Thoracic aorta (tissue), 2 donors: ENCODE measurements at regions not wholly inside any gene's neighbourhood (a gene's known extent, or its start where the extent isn't known, plus 50 kb on each side); places are given as distances from the start of the nearest gene placed in this dataset.

ENCODE experiments used
- ATAC-seq: fragments of 150-250 bp; one replicate; pipeline ENCODE4 v1.8.0; 2017; ENCODE audit warnings: low read depth; ENCODE audit not compliant: insufficient number of reproducible peaks, low FRiP score
- DNase-seq: peaks from one replicate; pipeline ENCODE4 v3.0.0-alpha.2; 2020; ENCODE audit warnings: low spot score
- H3K27ac ChIP-seq, 2 donors: fragments of 200-600 bp; sonication (generic); 1 replicate in 1 of 2; 2 replicates in 1 of 2; pipeline ENCODE4 v1.5.1; 2016; ENCODE audit warnings: mild to moderate bottlenecking in 2 of 2, moderate library complexity in 2 of 2
- H3K27me3 ChIP-seq: fragments of 200-600 bp; sonication (generic); replicated peaks from 2 replicates; pipeline ENCODE4 v1.6.0; 2016; ENCODE audit warnings: mild to moderate bottlenecking; ENCODE audit not compliant: insufficient read depth
- H3K36me3 ChIP-seq: fragments of 200-600 bp; sonication (generic); one replicate; pipeline ENCODE4 v1.5.1; 2016
- H3K4me1 ChIP-seq, 2 donors: fragments of 200-600 bp; sonication (generic); 1 replicate in 1 of 2; 2 replicates in 1 of 2; pipeline versions ENCODE4 v1.5.1 to v1.6.0; 2016; ENCODE audit warnings: low read depth in 2 of 2, mild to moderate bottlenecking in 1 of 2; ENCODE audit not compliant: control insufficient read depth in 1 of 2
- H3K4me3 ChIP-seq: fragments of 200-600 bp; sonication (generic); 2 replicates; pipeline ENCODE4 v1.5.1; 2016; ENCODE audit warnings: mild to moderate bottlenecking
- H3K9me3 ChIP-seq: fragments of 200-600 bp; sonication (generic); 2 replicates; pipeline ENCODE4 v1.5.1; 2016
- CTCF ChIP-seq: fragments of 200-600 bp; sonication (generic); IDR thresholded peaks from one replicate; pipeline ENCODE4 v1.5.1; 2019; ENCODE audit warnings: antibody characterized with exemption

GRCh38 chr17:36731811-36732210 lies 130.4 kb downstream of the MRM1 start:
- Histone ChIP-seq H3K27ac (no peak overlapping the region), H3K9me3 (no peaks in the 10 kb centered on the region), H3K36me3 (no peaks in the 10 kb centered on the region), H3K4me3 (no peak overlapping the region), H3K27me3 (no peaks in the 10 kb centered on the region), H3K4me1 (no peaks in the 10 kb centered on the region)
- DNase-seq (no peak), ATAC-seq (no peak)
- no peak for TF ChIP-seq CTCF

- Histone ChIP-seq H3K27me3 (no peaks in the 10 kb centered on the region), H3K36me3 (no peaks in the 10 kb centered on the region), H3K9me3 (no peaks in the 10 kb centered on the region), H3K4me1 (no peaks in the 10 kb centered on the region), H3K27ac (no peak overlapping the region), H3K4me3 (no peak overlapping the region)
- DNase-seq (no peak), ATAC-seq (no peak)
- TF ChIP-seq CTCF, result no peak
These were observed 131.0 kb downstream of the MRM1 start for GRCh38 chr17:36732351-36732750.

GRCh38 chr17:36736201-36737156 lies 135.1 kb downstream of the MRM1 start:
- H3K36me3 ChIP-seq, result no peaks in the 10 kb centered on the region
- no peaks in the 10 kb centered on the region for H3K4me1 ChIP-seq

GRCh38 chr17:36739208-36739607 lies 137.8 kb downstream of the MRM1 start:
- Histone ChIP-seq H3K27me3 (no peaks in the 10 kb centered on the region), H3K9me3 (no peaks in the 10 kb centered on the region), H3K4me1 (no peaks in the 10 kb centered on the region), H3K36me3 (no peaks in the 10 kb centered on the region), H3K4me3 (no peak overlapping the region), H3K27ac (no peak overlapping the region)
- DNase-seq (no peak), ATAC-seq (no peak)
- no peak for TF ChIP-seq CTCF

More at GRCh38 chr17:36736201-36737156, 135.1 kb downstream of the MRM1 start:
- H3K27me3 ChIP-seq, result no peaks in the 10 kb centered on the region
- no peak overlapping the region for H3K27ac ChIP-seq
- ATAC-seq (no peak), DNase-seq (no peak)
- H3K4me3 ChIP-seq, result no peak overlapping the region
- no peak for TF ChIP-seq CTCF
- no peaks in the 10 kb centered on the region for H3K9me3 ChIP-seq

- no peak overlapping the region for H3K4me3 ChIP-seq
- no peaks in the 10 kb centered on the region for H3K4me1 ChIP-seq
- H3K9me3 ChIP-seq, result no peaks in the 10 kb centered on the region
- no peaks in the 10 kb centered on the region for H3K27me3 ChIP-seq
- no peak for ATAC-seq
- TF ChIP-seq CTCF, result no peak
- no peak for DNase-seq
- H3K27ac ChIP-seq, result no peak overlapping the region
- H3K36me3 ChIP-seq, result no peaks in the 10 kb centered on the region
These were observed 138.8 kb downstream of the MRM1 start for GRCh38 chr17:36740157-36740556.
